GM12878 (cell line): ENCODE measurements at regions not wholly inside any gene's neighbourhood (a gene's known extent, or its start where the extent isn't known, plus 50 kb on each side); places are given as distances from the start of the nearest gene placed in this dataset.

Experiments used
- ATAC-seq: fragments of 200-7000 bp; cut with Tn5 transposase; 3 replicates; pipeline ENCODE4 v1.9.1; 2020; ENCODE audit warnings: mild to moderate bottlenecking, moderate library complexity
- BruUV-seq: library from RNA; stranded (reverse); fragments of 400-500 nt; replicated peaks from 2 replicates; lab custom pipeline; 2021; lab: Mats Ljungman, UMichigan
- CTCF ChIA-PET: fragments of 300-600 bp; sonication (Branson Sonifier 250); formaldehyde crosslinking; extraction: SDS; loops from one replicate; lab custom pipeline; 2021; ENCODE audit warnings: inconsistent platforms; lab: Yijun Ruan, JAX
- POLR2A ChIA-PET: fragments of 350-600 bp; formaldehyde crosslinking; extraction: SDS; loops from one replicate; lab custom pipeline; 2021; ENCODE audit warnings: inconsistent platforms; lab: Charles Lee
- RAD21 ChIA-PET: fragments of 300-600 bp; sonication (Branson Sonifier 250); formaldehyde crosslinking; loops from one replicate; lab custom pipeline; 2023; ENCODE audit warnings: antibody characterized with exemption; ENCODE audit not compliant: unreplicated experiment; lab: Charles Lee
- SMC1A ChIA-PET: fragments of 300-600 bp; sonication (Branson Sonifier 250); formaldehyde crosslinking; loops from one replicate; lab custom pipeline; 2023; ENCODE audit not compliant: unreplicated experiment, uncharacterized antibody; lab: Charles Lee
- DNase-seq: peaks from one replicate; pipeline ENCODE4 v3.0.0-alpha.2; 2011; ENCODE audit warnings: low read depth, low spot score
- FAIRE-seq: peaks from 3 replicates; lab custom pipeline; 2011; peaks lifted over from hg19 to GRCh38; lab: Jason Lieb, UNC
- H2AFZ ChIP-seq: 2 replicates; pipeline ENCODE4 v1.6.0; 2011; ENCODE audit warnings: low read depth, low read length, control low read depth; ENCODE audit not compliant: control insufficient read depth
- H3K27ac ChIP-seq: 2 replicates; pipeline ENCODE4 v1.5.1; 2011; ENCODE audit warnings: control low read depth; ENCODE audit not compliant: control insufficient read depth, insufficient read depth
- H3K27me3 ChIP-seq, 2 experiments: replicated peaks in 1 of 2; 2 replicates each; pipeline versions ENCODE4 v1.6.0 to v1.6.1; 2011; ENCODE audit warnings: low read length in 1 of 2; ENCODE audit not compliant: control insufficient read depth in 2 of 2, insufficient read depth in 2 of 2
- H3K36me3 ChIP-seq, 2 experiments: 2 replicates each; pipeline ENCODE4 v1.5.1; 2011; ENCODE audit warnings: low read length in 1 of 2; ENCODE audit not compliant: control insufficient read depth in 2 of 2, insufficient read depth in 2 of 2
- H3K4me1 ChIP-seq: 2 replicates; pipeline ENCODE4 v1.6.1; 2011; ENCODE audit warnings: mild to moderate bottlenecking, low read length, moderate library complexity, mixed read lengths; ENCODE audit not compliant: control insufficient read depth, insufficient read depth
- H3K4me2 ChIP-seq: 2 replicates; pipeline ENCODE4 v1.6.0; 2011; ENCODE audit warnings: control low read depth; ENCODE audit not compliant: control insufficient read depth, insufficient read depth
- H3K4me3 ChIP-seq: fragments of 200-600 bp; sonication (generic); 2 replicates; pipeline ENCODE4 v1.5.1; 2016
- H3K79me2 ChIP-seq: 2 replicates; pipeline ENCODE4 v1.6.0; 2011; ENCODE audit warnings: low read length; ENCODE audit not compliant: control insufficient read depth, insufficient read depth
- H3K9ac ChIP-seq: 2 replicates; pipeline ENCODE4 v1.8.0; 2011; ENCODE audit warnings: low read length, control low read depth, mixed read lengths; ENCODE audit not compliant: control insufficient read depth, insufficient read depth
- H3K9me3 ChIP-seq: replicated peaks from 3 replicates; pipeline ENCODE4 v1.5.1; 2011; ENCODE audit warnings: mild to moderate bottlenecking, low read length; ENCODE audit not compliant: control insufficient read depth, insufficient read depth
- H4K20me1 ChIP-seq: 2 replicates; pipeline ENCODE4 v1.6.0; 2011; ENCODE audit not compliant: control insufficient read depth, insufficient read depth
- BHLHE40 ChIP-seq, 2 experiments: fragments of 450-650 bp in 1 of 2; IDR thresholded peaks; 2 replicates each; pipeline ENCODE4 v1.6.1; 2011 to 2017; ENCODE audit warnings: low read depth in 2 of 2, borderline replicate concordance in 1 of 2, improper control_type of control experiment in 1 of 2, low read length in 1 of 2, mild to moderate bottlenecking in 1 of 2
- CBX5 ChIP-seq: sonication (generic); IDR thresholded peaks from 2 replicates; pipeline ENCODE4 v1.6.1; 2016; ENCODE audit warnings: low read depth, moderate library complexity, mild to moderate bottlenecking, inconsistent platforms
- ELK1 ChIP-seq: IDR thresholded peaks from 2 replicates; pipeline ENCODE4 v1.6.1; 2012; ENCODE audit warnings: low read depth, low read length, improper control_type of control experiment
- PKNOX1 ChIP-seq: fragments of 450-650 bp; IDR thresholded peaks from 2 replicates; pipeline ENCODE4 v1.6.1; 2016; ENCODE audit warnings: mild to moderate bottlenecking
- RAD21 ChIP-seq: IDR thresholded peaks from 2 replicates; pipeline ENCODE4 v1.6.1; 2011; ENCODE audit warnings: mild to moderate bottlenecking, low read depth, low read length, moderate library complexity; ENCODE audit not compliant: insufficient read depth
- SMAD5 ChIP-seq: IDR thresholded peaks from 2 replicates; pipeline ENCODE4 v1.6.1; 2016; ENCODE audit warnings: antibody characterized with exemption, low read depth
- WGBS: methylation state at CpG from one replicate; pipeline ENCODE4 v1.1.6; 2016; ENCODE audit warnings: low lambda C conversion rate; ENCODE audit not compliant: insufficient replicate concordance, insufficient coverage; ENCODE audit errors: missing lambda C conversion rate; 5-methylcytosine and 5-hydroxymethylcytosine counted together
- in situ Hi-C: fragments of 300-500 bp; cut with MboI; formaldehyde crosslinking; loops from 9 replicates; pipeline ENCODE4 v1.14.3; 2018; ENCODE audit warnings: mixed read lengths
- intact Hi-C: fragments of 100-400 bp; cut with micrococcal nuclease; formaldehyde crosslinking; loops from one replicate; pipeline ENCODE4 v1.14.2; 2022; ENCODE audit not compliant: unreplicated experiment
- TF ChIP-seq, protein P1 (sequence below): fragments of 450-650 bp; conservative IDR thresholded peaks from 2 replicates; pipeline ENCODE4 v1.6.1; 2017; ENCODE audit warnings: mild to moderate bottlenecking, moderate library complexity
- TF ChIP-seq, protein P2 (sequence below): IDR thresholded peaks from 2 replicates; pipeline ENCODE4 v1.6.1; 2012; ENCODE audit warnings: low read depth, low read length, improper control_type of control experiment

- H3K27ac ChIP-seq: no peak overlapping the region
- no peak overlapping the region for H3K4me3 ChIP-seq
- ChIA-PET POLR2A (no interaction called here), RAD21 (no interaction called here), CTCF (no interaction called here), SMC1A (no interaction called here)
- H3K36me3 ChIP-seq: no peaks in the 10 kb centered on the region
- FAIRE-seq (no peak), ATAC-seq (no peak), DNase-seq (no peak)
- H3K9ac ChIP-seq: no peak overlapping the region
- H3K27me3 ChIP-seq: no peaks in the 10 kb centered on the region
- H3K9me3 ChIP-seq: no peaks in the 10 kb centered on the region
- no peaks in the 10 kb centered on the region for H4K20me1 ChIP-seq
- in situ Hi-C loops (no loop called here), intact Hi-C loops (no loop called here)
- no peaks in the 10 kb centered on the region for H3K4me1 ChIP-seq
- no peak overlapping the region for H3K4me2 ChIP-seq
- H3K79me2 ChIP-seq: no peaks in the 10 kb centered on the region
- BruUV-seq: no TSS peak
- TF ChIP-seq PKNOX1 (no peak), SMAD5 (no peak), CBX5 (no peak), RAD21 (no peak), ELK1 (no peak), BHLHE40 (IDR thresholded peaks at IDR 0.05; ENCODE audit: borderline replicate concordance in 1 of 2, low read depth in 2 of 2, low read length in 1 of 2) (no peak)
- TF ChIP-seq, protein P1, sequence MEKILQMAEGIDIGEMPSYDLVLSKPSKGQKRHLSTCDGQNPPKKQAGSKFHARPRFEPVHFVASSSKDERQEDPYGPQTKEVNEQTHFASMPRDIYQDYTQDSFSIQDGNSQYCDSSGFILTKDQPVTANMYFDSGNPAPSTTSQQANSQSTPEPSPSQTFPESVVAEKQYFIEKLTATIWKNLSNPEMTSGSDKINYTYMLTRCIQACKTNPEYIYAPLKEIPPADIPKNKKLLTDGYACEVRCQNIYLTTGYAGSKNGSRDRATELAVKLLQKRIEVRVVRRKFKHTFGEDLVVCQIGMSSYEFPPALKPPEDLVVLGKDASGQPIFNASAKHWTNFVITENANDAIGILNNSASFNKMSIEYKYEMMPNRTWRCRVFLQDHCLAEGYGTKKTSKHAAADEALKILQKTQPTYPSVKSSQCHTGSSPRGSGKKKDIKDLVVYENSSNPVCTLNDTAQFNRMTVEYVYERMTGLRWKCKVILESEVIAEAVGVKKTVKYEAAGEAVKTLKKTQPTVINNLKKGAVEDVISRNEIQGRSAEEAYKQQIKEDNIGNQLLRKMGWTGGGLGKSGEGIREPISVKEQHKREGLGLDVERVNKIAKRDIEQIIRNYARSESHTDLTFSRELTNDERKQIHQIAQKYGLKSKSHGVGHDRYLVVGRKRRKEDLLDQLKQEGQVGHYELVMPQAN: no peak
- TF ChIP-seq, protein P2, sequence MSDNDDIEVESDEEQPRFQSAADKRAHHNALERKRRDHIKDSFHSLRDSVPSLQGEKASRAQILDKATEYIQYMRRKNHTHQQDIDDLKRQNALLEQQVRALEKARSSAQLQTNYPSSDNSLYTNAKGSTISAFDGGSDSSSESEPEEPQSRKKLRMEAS: no peak
- no peak overlapping the region for H2AFZ ChIP-seq
- 69% methylated on average over 7 of the region's 7 CpGs for WGBS
Measured at GRCh38 chr3:177527182-177527581, 329.9 kb upstream of the TBL1XR1 start.
